ENCODE measurements at regions not wholly inside any gene's neighbourhood (a gene's known extent, or its start where the extent isn't known, plus 50 kb on each side); places are given as distances from the start of the nearest gene placed in this dataset.
A peak's percentile ranks its signal among the peaks of the same experiment; 100 is the strongest.

DNA sequence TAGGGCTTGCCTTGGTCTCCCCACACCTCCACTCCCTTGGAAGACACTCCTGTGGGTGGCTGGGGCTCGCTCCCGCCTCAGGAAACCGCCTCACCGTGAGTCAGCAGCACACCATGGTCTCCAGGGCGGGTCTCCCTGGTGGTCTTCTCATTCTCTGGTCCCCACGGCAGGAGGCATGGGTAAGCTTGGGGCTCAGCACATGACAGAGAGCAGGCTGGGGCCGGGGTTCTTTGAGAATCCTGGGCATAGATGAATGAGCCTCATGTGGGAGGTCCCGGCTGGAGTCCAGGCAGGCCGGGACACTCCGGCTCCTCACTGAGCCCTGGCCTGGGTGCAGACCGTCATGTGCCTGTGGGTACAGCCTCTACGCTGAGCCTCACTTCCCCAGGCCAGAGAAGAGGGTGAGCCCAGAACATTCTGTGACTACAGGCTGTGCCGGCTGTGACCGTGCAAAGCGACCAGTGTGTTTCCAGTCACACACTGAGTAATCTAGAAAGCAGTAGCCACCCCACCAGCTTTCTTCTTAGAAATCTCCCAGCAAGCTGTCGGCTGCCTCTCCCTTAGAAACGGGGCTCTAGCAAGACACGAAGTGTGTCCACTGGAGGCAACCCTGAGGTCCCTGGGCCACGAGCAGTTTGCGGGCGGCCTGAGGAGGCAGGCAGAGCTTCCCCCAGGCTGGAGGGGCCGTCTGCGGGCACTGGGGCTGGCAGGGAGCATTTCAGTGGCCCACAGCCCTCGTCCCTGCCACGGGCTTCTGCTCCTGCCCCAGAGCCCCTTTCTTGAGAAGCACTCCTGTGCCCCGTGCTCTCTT is 93.1 kb downstream of the RHOB start:
- DNase-seq (ENCODE audit: low read depth): no peak

DNA sequence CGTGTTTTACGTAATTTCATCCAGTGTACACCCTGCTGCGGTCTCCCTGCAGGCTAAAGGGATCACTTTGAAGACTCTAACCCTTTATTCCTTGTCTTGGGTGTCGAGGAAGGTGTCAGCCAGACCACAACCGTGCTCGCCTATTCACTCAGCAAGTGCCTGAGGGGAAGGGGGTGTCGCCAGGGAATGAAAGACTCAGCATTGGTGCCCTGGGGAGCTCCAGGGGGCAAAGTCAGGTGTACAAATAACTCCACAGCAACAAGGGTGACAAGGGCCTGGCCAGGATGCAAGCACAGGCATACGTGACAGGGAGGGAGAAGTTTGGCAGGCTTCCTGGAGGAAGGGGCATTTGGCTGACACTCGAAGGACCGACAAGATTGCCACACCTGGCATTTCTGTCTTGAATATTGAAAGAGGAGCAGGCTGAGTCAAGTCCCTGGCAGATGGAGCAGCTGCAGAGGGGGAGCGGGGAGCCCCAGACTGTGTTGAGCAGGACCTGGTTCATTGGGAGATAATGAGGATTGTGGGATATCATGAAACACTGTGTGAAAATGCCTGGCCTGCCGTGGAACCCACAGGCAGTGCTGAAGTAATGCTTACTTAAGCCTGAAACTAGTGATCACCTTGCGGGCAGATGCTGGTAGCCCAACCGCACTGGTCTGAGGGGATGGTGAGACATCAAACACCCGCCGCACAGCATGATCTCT is 93.9 kb downstream of the RHOB start:
- no peak for DNase-seq (ENCODE audit: low read depth)

DNA sequence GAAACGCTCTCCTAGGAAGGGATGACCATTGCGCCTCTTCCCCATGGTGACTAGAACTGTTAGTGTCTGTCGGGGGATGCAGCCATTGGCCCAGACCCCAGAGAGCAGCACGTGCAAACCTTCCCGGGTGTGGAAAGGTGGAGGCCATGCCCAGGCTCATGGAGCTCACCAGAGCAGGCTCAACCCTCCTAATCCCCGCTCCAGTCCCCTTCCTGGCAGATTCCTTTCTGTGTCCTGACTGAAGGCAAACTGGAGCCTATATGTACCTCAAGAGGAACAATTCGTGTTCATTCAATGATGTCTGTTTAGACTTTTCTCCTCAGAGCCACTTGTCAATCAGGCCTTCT is 94.4 kb downstream of the RHOB start:
- no peak for DNase-seq (ENCODE audit: low read depth)

GRCh38 chr2:20541651-20542050 is 94.8 kb downstream of the RHOB start:
- no peak for DNase-seq (ENCODE audit: low read depth)

GRCh38 chr2:20542269-20542668 is 95.4 kb downstream of the RHOB start:
- DNase-seq (ENCODE audit: low read depth): no peak

DNA sequence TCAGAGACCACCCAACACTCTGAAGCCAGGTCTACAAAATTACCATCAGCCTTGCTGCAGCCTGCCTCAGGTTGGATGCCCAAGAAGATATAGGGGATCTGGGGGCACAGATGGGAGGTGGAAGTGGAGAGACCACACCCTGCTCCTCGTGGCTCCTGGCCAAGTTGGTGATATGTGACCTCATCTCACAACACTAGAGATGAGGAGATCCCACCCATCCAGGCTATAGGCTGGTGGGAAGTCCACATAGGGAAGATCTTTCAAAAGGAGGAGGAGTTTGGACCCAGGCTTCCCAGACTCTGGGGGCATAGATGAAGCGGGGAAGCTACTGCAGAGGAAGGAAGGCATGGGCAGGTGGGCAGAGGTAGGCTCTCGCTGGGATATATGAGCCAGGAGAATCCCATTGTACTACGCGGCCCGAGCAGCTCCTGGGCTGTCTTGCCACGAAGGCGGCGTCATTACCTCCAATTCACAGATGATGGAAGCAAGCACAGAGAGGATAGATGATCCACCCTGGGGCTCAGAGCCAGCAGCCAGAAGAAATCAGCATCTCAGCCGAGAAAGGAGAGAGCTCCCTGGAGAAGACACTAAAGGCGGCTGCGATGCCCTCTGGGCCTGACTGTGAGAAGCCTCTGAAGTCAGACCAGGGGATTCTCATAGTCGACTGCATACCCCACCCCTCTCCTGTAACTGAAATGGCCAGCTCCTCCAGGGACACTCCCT is 96.0 kb downstream of the RHOB start:
- peak; percentile 11 for DNase-seq (ENCODE audit: low read depth)

DNA sequence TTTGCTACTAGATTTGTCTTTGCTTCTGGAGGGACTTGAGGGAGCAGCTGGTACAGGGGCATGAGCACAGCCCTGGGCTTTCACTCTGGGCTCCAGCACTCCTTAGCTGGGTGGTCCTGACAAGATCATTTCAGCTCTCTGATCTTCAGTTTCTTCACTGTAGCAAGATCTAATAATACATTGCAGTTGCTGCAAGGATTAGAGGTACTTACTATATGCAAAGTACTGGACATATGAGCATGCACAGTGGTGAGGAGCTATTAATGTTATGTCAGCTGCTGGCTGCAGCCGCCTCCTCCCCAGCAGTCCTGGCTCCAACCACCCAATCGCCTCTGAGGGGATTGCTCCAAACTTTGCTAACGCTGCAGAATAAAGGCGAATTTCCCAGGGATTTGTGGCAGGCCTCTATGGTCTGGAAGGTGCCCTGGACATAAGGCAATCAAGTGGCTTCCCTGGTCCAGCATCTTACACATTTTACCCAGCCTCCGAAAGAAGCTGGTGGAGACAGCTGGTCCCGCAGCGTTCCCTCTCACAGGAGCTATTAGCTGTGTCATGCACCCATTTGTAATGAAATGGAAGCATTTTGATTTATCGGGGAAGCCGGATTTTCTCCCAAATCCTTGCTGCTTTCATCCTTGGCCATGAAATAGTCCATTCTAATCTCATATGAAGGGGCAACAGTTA is 96.7 kb downstream of the RHOB start:
- DNase-seq (ENCODE audit: low read depth): no peak

- DNase-seq (ENCODE audit: low read depth): no peak
These were observed 97.4 kb downstream of the RHOB start for GRCh38 chr2:20544153-20544747.

GRCh38 chr2:20549144-20549543 is 101.8 kb downstream of the HS1BP3 start:
- no peak for DNase-seq (ENCODE audit: low read depth)

- DNase-seq (ENCODE audit: low read depth): no peak
These were observed 101.1 kb downstream of the HS1BP3 start for GRCh38 chr2:20549691-20550348.

DNA sequence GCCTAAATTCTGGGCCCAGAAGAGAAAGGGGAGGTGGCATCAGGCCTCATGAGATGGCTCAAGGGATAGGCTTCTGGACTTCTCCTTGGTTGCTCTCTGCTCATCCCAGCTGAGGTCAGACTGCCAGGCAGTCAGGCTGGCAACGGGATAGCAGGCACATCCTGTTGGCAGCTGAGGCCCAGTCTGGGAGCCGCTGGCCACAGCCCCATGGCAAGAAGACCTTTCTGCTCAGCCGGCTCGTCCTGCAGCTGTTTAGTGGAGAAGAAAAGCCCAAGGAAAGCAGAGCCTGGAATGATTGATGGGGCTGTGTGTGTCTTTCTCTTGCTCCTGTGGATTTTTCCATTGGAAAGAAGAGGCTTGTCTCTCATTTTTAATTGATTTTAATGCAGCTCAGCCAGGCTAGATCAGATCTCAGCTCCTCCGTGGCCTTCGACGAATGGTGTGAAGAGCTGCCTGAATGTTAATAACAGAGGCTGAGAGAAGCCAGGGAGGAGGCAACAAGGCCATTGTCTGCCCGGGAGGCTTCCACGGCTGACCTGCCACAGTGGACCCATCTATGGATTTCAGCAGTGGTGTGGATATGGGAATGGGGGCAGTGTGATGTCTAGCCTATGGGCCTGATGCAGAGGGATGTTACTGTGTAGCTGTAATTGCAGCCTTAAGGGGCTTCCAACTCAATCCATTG is 99.5 kb downstream of the HS1BP3 start:
- peak; percentile 37 for DNase-seq (ENCODE audit: low read depth)

GRCh38 chr2:20551945-20552328 is 99.0 kb downstream of the HS1BP3 start:
- DNase-seq (ENCODE audit: low read depth): no peak

- DNase-seq (ENCODE audit: low read depth): no peak
These were observed 98.1 kb downstream of the HS1BP3 start for GRCh38 chr2:20552847-20553246.

- DNase-seq (ENCODE audit: low read depth): no peak
These were observed 97.3 kb downstream of the HS1BP3 start for GRCh38 chr2:20553580-20553979.

- DNase-seq (ENCODE audit: low read depth): no peak
These were observed 94.9 kb downstream of the HS1BP3 start for GRCh38 chr2:20555954-20556353.

DNA sequence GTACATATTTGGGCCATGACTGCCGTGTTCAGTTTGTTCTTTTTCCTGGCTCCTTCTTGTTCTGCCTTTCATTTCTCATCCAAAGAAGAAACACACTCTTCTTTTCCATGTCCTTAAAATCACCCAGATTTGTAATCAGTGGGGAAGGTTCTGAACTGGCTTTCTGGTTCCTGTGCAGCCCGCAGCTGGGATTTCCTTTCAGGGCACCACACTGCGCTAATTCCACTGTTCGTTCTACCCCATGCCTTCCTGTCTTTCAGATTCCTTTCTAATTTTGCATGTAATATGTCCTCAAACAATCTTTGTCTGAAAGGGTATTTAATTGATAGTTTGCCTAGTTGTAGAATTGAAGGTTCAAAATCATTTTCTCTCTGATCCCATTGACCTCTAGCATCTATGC is 94.1 kb downstream of the HS1BP3 start:
- DNase-seq (ENCODE audit: low read depth): no peak

GRCh38 chr2:20557226-20557625 is 93.7 kb downstream of the HS1BP3 start:
- DNase-seq (ENCODE audit: low read depth): no peak

DNA sequence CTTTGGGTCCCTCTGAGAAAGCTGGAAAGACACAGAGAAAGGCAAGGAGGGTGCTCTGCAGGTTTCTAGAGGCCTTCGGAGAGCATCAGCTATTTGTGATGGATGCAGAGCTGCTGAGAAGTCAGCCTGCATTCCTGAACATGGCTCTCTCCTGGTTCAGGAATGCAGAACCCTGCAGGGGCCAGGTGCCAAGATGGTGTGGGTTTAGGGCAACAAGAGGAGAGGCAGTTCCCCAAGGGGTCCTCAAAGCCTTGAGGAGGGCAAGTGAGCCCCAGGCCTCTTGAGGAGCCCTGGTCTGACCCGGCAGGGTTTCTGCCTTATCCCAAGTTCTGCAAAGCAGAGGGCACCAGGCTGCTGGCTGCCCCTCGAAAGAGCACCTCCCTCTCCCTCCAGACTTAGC is 93.3 kb downstream of the HS1BP3 start:
- DNase-seq (ENCODE audit: low read depth): no peak

DNA sequence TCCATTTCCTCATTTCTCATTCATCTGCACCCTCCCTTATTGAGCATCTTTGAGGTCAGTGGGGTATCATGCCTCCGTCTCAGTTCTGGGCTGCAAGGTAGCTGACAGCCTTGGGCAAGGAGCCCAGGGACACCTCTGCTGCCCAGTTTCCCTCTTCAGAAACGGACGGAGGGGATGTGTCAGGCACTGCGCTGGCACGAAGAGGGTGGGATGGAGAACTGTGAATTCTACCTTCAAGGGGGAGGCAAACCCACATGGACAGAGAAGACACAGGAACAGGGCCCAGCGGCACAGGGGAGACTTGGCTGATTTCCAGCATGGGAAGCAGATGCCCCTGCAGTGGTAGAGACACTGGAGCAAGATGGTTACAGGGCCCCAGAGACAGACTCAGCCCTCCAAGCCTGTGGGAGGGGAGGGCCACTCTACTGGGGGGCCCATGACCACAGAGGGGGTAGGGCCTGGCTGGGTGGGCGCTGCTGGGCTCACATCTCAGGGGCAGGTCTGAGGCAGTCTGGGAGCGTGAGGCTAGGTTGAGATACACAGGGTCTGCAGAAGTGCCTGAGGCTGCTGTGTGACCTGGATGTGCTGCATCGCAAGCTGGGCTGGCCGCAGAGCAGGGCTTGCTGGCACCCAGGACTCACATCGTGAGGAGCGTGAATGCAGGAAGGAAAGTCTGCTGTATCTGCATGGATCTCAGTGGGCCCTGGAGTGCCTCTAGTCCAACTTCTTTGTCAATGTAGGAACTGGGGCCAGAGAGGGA is 92.3 kb downstream of the HS1BP3 start:
- DNase-seq (ENCODE audit: low read depth): no peak

DNA sequence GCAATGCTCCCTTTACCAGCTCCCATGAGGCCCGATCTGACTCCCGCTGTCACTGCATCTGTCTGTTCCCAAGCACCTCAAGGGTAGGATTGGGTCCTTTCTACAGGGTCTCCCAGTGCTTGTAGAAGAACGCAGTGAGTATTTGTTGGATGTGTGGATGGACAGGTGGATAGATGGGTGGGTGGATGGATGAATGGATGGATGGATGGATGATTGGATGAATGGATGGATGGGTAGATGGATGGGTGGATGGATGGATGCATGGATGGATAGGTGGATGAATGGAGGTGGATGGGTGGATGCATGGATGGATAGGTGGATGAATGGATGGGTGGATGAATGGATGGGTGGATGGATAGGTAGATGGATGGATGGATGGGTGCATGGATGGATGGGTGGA is 91.6 kb downstream of the HS1BP3 start:
- DNase-seq (ENCODE audit: low read depth): no peak

Measured in M059J (cell line).